ENCODE measurements at regions not wholly inside any gene's neighbourhood (a gene's known extent, or its start where the extent isn't known, plus 50 kb on each side); places are given as distances from the start of the nearest gene placed in this dataset.

DNA sequence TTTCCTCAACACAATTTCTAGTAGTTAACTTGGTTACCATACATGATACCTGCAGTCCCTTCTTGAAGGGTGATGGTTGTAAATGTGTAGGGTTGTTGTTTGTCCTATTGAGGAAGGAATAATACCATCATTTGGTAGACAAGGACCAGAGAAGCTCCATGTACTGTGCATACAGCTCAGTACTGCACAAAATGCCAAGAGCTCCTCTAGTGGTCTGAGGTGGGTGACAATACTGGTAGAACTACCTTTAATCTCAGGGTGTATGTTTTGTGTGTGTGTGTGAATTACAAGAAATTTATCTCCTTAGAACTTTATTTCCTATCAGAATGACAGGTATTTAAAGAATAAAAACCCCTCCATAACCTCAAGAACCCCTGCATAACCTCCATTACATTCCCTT, 575.3 kb downstream of the TMTC2 start:
- TF ChIP-seq POLR2A (IDR thresholded peaks at IDR 0.05) (no peak), CTCF (IDR thresholded peaks at IDR 0.05) (no peak)

All from right lobe of liver (tissue), 4 donors.